GM21717 (cell line): ENCODE measurements at regions not wholly inside any gene's neighbourhood (a gene's known extent, or its start where the extent isn't known, plus 50 kb on each side); places are given as distances from the start of the nearest gene placed in this dataset.
"Not testable (repeated sequence)": the region's sequence is repeated elsewhere in the genome, so short reads cannot be mapped to it uniquely, and the experiment has no call there.

Experiments used
- ATAC-seq: cut with Tn5 transposase; IDR thresholded peaks from one replicate; pipeline ENCODE4 v1.9.1; 2021; ENCODE audit warnings: mild to moderate bottlenecking, moderate library complexity; ENCODE audit not compliant: unreplicated experiment

DNA sequence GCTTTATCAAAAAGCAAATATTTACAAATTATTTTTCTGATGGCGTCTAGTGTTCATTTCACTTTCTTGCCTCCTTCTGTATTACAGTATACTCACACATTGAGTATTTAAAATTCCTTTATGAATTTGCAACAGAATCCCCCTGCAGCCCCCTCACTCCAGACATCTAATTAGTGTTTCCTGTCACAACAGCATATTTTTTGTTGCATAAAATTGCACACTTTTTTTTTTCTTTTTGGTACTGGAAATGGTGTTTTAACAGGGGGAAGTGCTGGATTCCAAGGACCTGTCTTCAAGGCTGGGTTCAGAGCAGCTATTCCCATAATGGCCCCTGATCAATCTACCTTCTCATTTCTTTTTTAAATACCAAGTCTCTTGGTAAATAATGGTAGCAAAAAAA lies 184.3 kb upstream of the HMCN1 start:
- ATAC-seq = no peak

DNA sequence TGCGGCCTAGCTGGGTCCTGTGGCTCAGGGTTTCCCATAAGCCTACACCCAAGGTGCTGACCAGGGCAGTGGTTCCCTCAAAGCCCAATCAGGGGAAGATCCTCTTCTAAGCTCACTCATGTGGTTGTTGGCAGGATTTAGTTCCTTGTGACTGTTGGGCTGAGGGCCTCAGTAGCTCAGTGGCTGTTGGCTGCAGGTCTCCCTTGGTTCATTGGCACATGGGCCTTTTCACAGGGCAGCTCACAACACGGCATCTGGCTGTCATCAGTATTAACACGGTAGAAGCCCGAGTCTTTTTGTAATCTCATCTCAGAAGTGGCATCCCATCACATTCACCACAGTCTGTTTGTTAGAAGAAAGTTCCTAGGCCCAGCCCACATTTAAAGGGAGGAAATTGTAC lies 188.2 kb upstream of the HMCN1 start:
- no peak for ATAC-seq

- ATAC-seq = no peak
Observed at GRCh38 chr1:185541871-185542301, 192.3 kb upstream of the HMCN1 start.

DNA sequence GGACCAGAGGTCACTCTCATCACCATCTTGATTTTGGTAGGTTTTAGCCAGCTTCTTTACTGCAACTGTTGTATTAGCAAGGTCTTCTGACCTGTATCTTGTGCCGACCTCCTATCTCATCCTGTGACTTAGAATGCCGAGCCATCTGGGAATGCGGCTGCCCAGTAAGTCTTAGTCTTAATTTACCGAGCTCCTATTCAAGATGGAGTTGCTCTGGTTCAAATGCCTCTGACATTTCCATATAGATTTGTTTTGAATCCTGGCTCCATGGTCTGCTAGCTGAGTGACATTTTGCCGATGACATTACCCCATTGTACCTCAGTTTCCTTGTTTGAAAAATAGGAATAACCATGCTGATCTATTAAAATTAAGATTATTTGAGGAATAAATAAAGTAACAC lies 193.9 kb upstream of the HMCN1 start:
- ATAC-seq = no peak

GRCh38 chr1:185539277-185539943 lies 194.8 kb upstream of the HMCN1 start:
- ATAC-seq = no peak

DNA sequence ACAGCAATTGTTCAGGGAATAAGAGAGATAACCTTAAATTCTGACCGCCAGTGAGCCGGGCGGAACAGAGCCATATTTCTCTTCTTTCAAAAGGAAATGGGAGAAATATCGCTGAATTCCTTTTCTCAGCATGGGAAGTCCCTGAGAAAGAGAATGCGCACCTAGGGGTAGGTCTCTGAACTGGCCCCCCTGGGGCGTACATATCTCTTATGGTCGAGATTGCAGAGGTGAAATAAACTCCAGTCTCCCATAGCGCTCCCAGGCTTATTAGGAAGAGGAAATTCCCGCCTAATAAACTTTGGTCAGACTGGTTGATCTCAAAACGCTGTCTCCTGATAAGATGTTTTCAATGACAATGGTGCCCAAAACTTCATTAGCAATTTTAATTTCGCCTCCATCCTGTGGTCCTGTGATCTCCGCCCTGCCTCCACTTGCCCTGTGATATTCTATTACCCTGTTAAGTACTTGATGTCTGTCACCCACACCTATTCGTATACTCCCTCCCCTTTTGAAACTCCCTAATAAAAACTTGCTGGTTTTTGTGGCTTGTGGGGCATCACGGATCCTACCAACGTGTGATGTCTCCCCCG lies 195.8 kb upstream of the HMCN1 start:
- ATAC-seq = not testable (repeated sequence)

DNA sequence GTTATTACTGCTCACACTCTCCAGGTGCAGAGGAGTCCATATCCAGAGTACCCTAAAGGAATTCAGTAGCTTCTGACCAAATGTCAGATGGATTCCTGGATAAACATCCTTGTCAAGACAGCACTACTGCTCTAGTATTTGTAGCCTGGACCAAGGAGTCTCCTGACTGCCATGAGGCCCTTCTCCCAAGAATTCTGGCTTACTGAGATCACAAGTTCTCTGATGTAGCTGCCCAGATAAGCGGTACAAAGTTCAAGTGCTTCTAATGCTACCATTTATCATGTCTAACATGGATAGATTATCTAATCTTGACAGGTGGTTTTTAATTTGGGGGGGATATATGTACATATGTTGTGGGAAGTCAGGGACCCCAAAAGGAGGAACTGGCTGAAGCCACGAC lies 196.6 kb upstream of the HMCN1 start:
- no peak for ATAC-seq

GRCh38 chr1:185536165-185536920 lies 197.8 kb upstream of the HMCN1 start:
- no peak for ATAC-seq

DNA sequence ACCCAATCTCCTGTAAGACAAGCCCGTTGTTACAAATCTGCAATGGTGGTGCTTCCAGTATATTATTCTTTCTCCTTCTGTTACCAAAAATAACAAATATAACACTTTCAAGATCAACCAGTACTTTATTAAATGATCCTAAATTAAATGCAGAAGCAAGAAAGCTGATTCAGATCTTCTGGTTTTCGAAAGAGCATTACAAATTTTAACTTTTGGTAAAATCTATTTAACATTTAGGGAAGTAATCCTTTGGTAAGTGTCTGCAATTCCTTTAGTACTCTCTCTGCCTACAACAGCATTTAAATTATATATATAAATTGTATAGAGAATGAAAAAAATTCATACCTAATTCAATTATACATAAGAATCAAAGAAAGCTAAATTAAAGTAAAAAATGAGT lies 198.6 kb upstream of the HMCN1 start:
- no peak for ATAC-seq

DNA sequence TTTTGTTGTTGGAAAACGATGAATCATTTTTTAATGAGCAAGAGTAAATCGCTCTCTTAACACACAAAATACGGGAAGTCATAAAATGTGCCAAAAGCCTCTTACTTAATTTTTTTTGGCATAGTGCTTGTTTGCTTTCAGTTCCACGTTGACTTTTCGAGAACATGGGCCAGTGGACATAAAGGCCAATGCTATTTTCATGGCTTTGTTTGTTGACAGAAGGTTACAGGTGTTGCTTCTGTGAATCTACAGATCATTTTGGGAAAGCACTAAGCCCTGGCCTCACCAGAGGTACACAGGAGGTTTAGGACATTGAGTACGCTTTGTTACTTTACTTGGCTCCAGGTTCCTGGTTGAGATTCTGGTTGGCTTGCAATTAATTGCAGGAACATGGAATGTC lies 199.4 kb upstream of the HMCN1 start:
- ATAC-seq = no peak

DNA sequence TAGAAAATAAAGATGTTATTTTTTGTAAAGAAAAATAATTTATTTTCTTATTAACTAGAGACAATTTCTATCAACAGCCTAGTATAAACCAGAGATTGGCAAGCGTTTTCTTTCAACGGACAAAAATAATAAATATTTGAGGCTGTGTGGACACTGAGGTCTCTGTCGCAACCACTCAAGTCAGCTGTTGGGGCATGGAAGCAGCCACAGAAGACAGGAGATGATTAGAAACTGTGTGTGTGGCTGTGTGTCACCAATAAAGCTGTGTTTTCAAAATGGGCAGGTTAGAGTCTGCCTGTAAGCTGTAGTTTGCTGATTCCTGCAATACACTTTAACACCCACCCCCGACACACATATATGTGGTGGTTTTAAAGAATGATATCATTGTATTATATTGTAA lies 200.6 kb upstream of the HMCN1 start:
- ATAC-seq = no peak

GRCh38 chr1:185532856-185533255 lies 201.3 kb upstream of the HMCN1 start:
- no peak for ATAC-seq

DNA sequence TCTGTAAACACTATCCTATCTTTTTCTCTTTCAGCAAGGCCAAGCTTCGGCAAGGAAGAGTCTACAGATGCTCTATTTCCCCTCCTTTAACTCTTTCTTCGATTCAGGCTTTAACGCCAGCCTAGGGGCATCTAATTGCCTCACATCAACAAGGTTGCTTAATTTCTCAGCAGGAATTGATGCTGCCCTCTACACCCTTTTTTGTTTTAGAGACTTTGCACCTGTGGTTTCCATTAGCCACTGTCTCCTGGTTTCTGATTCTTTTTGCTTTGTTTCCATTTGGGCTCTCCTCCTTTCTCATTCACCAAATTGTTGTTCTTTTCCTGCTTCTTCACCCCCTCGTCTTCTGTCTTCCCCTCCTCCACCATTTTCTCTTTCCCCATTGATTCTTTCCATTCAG lies 202.4 kb upstream of the HMCN1 start:
- ATAC-seq = no peak

GRCh38 chr1:185530215-185530614 lies 204.0 kb upstream of the HMCN1 start:
- no peak for ATAC-seq

- ATAC-seq = no peak
Observed at GRCh38 chr1:185529673-185530072, 204.5 kb upstream of the HMCN1 start.

- no peak for ATAC-seq
Observed at GRCh38 chr1:185528084-185528676, 206.0 kb upstream of the HMCN1 start.

DNA sequence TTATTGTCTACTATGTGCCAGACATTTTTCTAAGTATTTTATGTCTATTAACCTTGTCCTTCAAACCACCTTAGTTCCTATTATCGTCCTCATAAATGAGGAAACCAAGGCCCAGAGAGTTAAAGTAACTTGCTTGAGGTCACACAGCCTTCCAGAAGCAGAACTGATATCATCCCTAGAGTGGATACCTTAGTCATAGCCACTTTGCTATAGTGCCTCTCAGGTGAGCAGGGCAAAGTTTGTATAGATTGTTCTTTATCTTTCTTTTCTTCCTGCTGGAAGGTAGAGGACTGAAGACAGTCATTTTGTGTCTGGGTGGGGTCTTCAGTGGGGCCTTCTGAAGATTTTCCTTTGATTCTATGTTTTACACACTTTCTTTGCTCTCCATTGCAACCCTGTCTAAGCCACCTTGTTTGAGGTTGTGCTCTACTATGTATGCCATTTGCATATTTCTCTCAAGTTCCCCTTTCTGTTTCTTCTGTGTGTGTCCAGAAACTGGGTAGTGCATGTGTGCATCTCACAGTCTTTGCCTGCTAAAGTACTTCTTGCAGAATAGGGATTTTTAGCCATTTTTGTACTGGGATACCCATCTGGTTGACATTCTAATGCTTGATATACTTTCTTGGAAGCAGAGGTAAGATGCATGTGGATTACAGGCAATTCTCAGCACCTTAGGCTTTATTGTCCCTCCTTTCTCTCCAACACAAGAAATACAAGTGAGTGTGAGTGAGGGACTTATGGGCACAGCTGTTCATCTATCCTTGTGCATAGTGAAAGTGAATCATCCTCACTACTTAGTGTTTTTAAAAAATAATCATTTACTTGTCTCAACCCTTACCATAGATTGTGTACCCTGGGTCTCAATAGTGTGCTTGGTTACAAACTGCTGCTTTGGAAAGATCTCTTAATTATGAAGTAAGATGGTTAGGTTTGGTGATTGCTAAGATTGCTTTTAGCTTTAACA lies 207.6 kb upstream of the HMCN1 start:
- peak; percentile 100 for ATAC-seq

GRCh38 chr1:185520188-185520920 lies 203.3 kb upstream of the IVNS1ABP start:
- no peak for ATAC-seq

GRCh38 chr1:185517808-185518419 lies 200.9 kb upstream of the IVNS1ABP start:
- no peak for ATAC-seq

DNA sequence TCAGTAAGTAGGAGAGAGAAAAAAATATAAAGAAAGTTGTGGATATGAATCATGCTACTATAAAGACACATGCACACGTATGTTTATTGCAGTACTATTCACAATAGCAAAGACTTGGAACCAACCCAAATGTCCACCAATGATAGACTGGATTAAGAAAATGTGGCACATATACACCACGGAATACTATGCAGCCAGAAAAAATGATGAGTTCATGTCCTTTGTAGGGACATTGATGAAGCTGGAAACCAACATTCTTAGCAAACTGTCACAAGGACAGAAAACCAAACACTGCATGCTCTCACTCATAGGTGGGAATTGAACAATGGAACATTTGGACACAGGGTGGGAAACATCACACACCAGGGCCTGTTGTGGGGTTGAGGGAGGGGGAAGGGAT lies 200.3 kb upstream of the IVNS1ABP start:
- not testable (repeated sequence) for ATAC-seq
